Lower leg skin (tissue), 3 donors: ENCODE measurements at regions not wholly inside any gene's neighbourhood (a gene's known extent, or its start where the extent isn't known, plus 50 kb on each side); places are given as distances from the start of the nearest gene placed in this dataset.

Experiments used
- POLR2A ChIP-seq, 2 donors: fragments of 450-650 bp; IDR thresholded peaks; one replicate each; pipeline ENCODE4 v1.6.1; 2016 to 2017; ENCODE audit warnings: antibody characterized with exemption in 2 of 2, mild to moderate bottlenecking in 1 of 2, moderate library complexity in 1 of 2
- TF ChIP-seq, protein P1 (sequence below), 3 donors: fragments of 450-650 bp; IDR thresholded peaks; one replicate each; pipeline ENCODE4 v1.5.1; 2016; ENCODE audit warnings: antibody characterized with exemption in 3 of 3, mild to moderate bottlenecking in 3 of 3, moderate library complexity in 2 of 3

DNA sequence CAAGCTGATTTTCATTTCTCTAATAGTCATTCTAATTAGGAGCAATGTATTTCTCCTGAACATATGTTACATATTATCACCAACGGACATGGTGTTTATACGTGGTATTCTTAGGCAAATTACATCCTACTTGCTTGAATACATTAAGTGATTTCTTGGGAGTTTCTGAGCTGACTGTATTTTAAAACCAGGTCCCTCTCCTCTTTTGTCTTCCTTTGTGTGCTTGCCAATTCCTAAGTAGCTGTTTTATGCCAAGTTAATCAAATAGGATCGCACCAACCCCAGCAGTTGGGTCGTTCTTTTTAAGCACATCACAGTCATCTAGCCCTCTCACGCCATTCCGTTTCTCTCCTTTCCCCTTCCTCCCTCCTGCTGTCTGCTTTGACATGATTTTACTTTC lies 75.4 kb upstream of the MAP2 start:
- TF ChIP-seq POLR2A (IDR thresholded peaks at IDR 0.05), result no peak
- TF ChIP-seq, protein P1, sequence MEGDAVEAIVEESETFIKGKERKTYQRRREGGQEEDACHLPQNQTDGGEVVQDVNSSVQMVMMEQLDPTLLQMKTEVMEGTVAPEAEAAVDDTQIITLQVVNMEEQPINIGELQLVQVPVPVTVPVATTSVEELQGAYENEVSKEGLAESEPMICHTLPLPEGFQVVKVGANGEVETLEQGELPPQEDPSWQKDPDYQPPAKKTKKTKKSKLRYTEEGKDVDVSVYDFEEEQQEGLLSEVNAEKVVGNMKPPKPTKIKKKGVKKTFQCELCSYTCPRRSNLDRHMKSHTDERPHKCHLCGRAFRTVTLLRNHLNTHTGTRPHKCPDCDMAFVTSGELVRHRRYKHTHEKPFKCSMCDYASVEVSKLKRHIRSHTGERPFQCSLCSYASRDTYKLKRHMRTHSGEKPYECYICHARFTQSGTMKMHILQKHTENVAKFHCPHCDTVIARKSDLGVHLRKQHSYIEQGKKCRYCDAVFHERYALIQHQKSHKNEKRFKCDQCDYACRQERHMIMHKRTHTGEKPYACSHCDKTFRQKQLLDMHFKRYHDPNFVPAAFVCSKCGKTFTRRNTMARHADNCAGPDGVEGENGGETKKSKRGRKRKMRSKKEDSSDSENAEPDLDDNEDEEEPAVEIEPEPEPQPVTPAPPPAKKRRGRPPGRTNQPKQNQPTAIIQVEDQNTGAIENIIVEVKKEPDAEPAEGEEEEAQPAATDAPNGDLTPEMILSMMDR (IDR thresholded peaks at IDR 0.05), result no peak
